ENCODE measurements at regions not wholly inside any gene's neighbourhood (a gene's known extent, or its start where the extent isn't known, plus 50 kb on each side); places are given as distances from the start of the nearest gene placed in this dataset.
A peak's percentile ranks its signal among the peaks of the same experiment; 100 is the strongest.
"Not testable (repeated sequence)": the region's sequence is repeated elsewhere in the genome, so short reads cannot be mapped to it uniquely, and the experiment has no call there.

GRCh38 chr6:155795173-155795796, 339.6 kb upstream of the NOX3 start:
- DNase-seq = no peak

- no peak for DNase-seq
Measured at GRCh38 chr6:155791891-155792290, 336.3 kb upstream of the NOX3 start.

GRCh38 chr6:155791186-155791585, 335.5 kb upstream of the NOX3 start:
- DNase-seq = no peak

GRCh38 chr6:155787168-155787567, 331.5 kb upstream of the NOX3 start:
- DNase-seq = no peak

GRCh38 chr6:155786528-155786927, 330.9 kb upstream of the NOX3 start:
- no peak for DNase-seq

- DNase-seq = no peak
Measured at GRCh38 chr6:155782739-155783459, 327.3 kb upstream of the NOX3 start.

- no peak for DNase-seq
Measured at GRCh38 chr6:155782320-155782731, 326.7 kb upstream of the NOX3 start.

- no peak for DNase-seq
Measured at GRCh38 chr6:155779456-155779855, 323.8 kb upstream of the NOX3 start.

GRCh38 chr6:155778336-155778735, 322.7 kb upstream of the NOX3 start:
- no peak for DNase-seq

- DNase-seq = no peak
Measured at GRCh38 chr6:155771822-155772221, 316.2 kb upstream of the NOX3 start.

GRCh38 chr6:155770856-155771255, 315.2 kb upstream of the NOX3 start:
- no peak for DNase-seq

- no peak for DNase-seq
Measured at GRCh38 chr6:155770313-155770712, 314.7 kb upstream of the NOX3 start.

GRCh38 chr6:155765275-155766194, 309.9 kb upstream of the NOX3 start:
- DNase-seq = no peak

- no peak for DNase-seq
Measured at GRCh38 chr6:155762649-155763048, 307.0 kb upstream of the NOX3 start.

- no peak for DNase-seq
Measured at GRCh38 chr6:155755452-155755851, 299.8 kb upstream of the NOX3 start.

GRCh38 chr6:155748778-155749177, 293.1 kb upstream of the NOX3 start:
- DNase-seq = not testable (repeated sequence)

- no peak for DNase-seq
Measured at GRCh38 chr6:155747491-155747890, 291.9 kb upstream of the NOX3 start.

GRCh38 chr6:155740781-155741399, 285.3 kb upstream of the NOX3 start:
- DNase-seq = no peak

GRCh38 chr6:155738602-155739105, 283.0 kb upstream of the NOX3 start:
- peak; percentile 86 for DNase-seq

- DNase-seq = peak; percentile 19
Measured at GRCh38 chr6:155717374-155717773, 261.7 kb upstream of the NOX3 start.

- no peak for DNase-seq
Measured at GRCh38 chr6:155710704-155711103, 255.1 kb upstream of the NOX3 start.

- DNase-seq = no peak
Measured at GRCh38 chr6:155709262-155709661, 253.6 kb upstream of the NOX3 start.

GRCh38 chr6:155708100-155708499, 252.5 kb upstream of the NOX3 start:
- no peak for DNase-seq

All from hematopoietic multipotent progenitor cell treated with erythropoietin and hydrocortisone succinate and interleukin-3 and kit ligand, for 8 days (in vitro differentiated cells).